GM23338 (cell line): ENCODE measurements at regions not wholly inside any gene's neighbourhood (a gene's known extent, or its start where the extent isn't known, plus 50 kb on each side); places are given as distances from the start of the nearest gene placed in this dataset.

Experiments
- ATAC-seq: fragments of 200-7000 bp; cut with Tn5 transposase; 3 replicates; pipeline ENCODE4 v1.9.1; 2020
- DNase-seq: peaks from one replicate; pipeline ENCODE4 v3.0.0-alpha.2; 2015; ENCODE audit warnings: low spot score
- H2AFZ ChIP-seq: fragments of 200-600 bp; sonication (generic); 2 replicates; pipeline ENCODE4 v1.8.0; 2016; ENCODE audit warnings: antibody characterized with exemption, mild to moderate bottlenecking, moderate library complexity
- H3F3A ChIP-seq: fragments of 200-600 bp; sonication (generic); replicated peaks from 2 replicates; pipeline ENCODE4 v1.8.0; 2017; ENCODE audit warnings: antibody characterized with exemption, mixed run types, low read depth
- H3K27ac ChIP-seq: fragments of 200-600 bp; sonication (generic); 2 replicates; pipeline ENCODE4 v1.6.1; 2016; ENCODE audit warnings: low read depth
- H3K27me3 ChIP-seq: fragments of 200-600 bp; sonication (generic); 2 replicates; pipeline ENCODE4 v1.8.0; 2016; ENCODE audit warnings: mild to moderate bottlenecking, mixed run types, moderate library complexity; ENCODE audit not compliant: insufficient read depth
- H3K36me3 ChIP-seq: fragments of 200-600 bp; sonication (generic); 2 replicates; pipeline ENCODE4 v1.8.0; 2016; ENCODE audit warnings: mild to moderate bottlenecking; ENCODE audit not compliant: insufficient read depth
- H3K4me1 ChIP-seq: fragments of 200-600 bp; sonication (generic); 2 replicates; pipeline ENCODE4 v1.8.0; 2016; ENCODE audit warnings: mild to moderate bottlenecking, moderate library complexity; ENCODE audit not compliant: insufficient read depth
- H3K4me2 ChIP-seq: fragments of 200-600 bp; sonication (generic); 2 replicates; pipeline ENCODE4 v1.7.1; 2017; ENCODE audit warnings: mixed run types
- H3K4me3 ChIP-seq: fragments of 200-600 bp; sonication (generic); 2 replicates; pipeline ENCODE4 v1.6.1; 2016; ENCODE audit warnings: mixed run types
- H3K79me2 ChIP-seq: fragments of 200-600 bp; sonication (generic); replicated peaks from 2 replicates; pipeline ENCODE4 v1.8.0; 2017; ENCODE audit warnings: mild to moderate bottlenecking; ENCODE audit not compliant: insufficient read depth
- H3K9me2 ChIP-seq: fragments of 200-600 bp; sonication (generic); 2 replicates; pipeline ENCODE4 v1.8.0; 2017; ENCODE audit not compliant: insufficient read depth
- H4K20me1 ChIP-seq: fragments of 200-600 bp; sonication (generic); replicated peaks from 2 replicates; pipeline ENCODE4 v1.8.0; 2017; ENCODE audit warnings: mild to moderate bottlenecking; ENCODE audit not compliant: insufficient read depth
- H3K27ac Mint-ChIP-seq: 2 replicates; pipeline ENCODE4 v1.8.0; 2020; ENCODE audit warnings: inconsistent platforms, mild to moderate bottlenecking, moderate library complexity, mixed read lengths
- H3K27me3 Mint-ChIP-seq: 3 replicates; pipeline ENCODE4 v1.8.0; 2022; ENCODE audit warnings: low read depth, mild to moderate bottlenecking, moderate library complexity, mixed read lengths, inconsistent platforms; ENCODE audit not compliant: insufficient read depth, poor library complexity
- H3K36me3 Mint-ChIP-seq: 3 replicates; pipeline ENCODE4 v1.8.0; 2021; ENCODE audit warnings: low read depth, mild to moderate bottlenecking, inconsistent platforms, moderate library complexity, mixed read lengths
- H3K4me1 Mint-ChIP-seq: 3 replicates; pipeline ENCODE4 v1.8.0; 2020; ENCODE audit warnings: mild to moderate bottlenecking, inconsistent platforms, mixed read lengths
- H3K4me3 Mint-ChIP-seq: 3 replicates; pipeline ENCODE4 v1.8.0; 2021; ENCODE audit warnings: moderate library complexity, mild to moderate bottlenecking, inconsistent platforms, mixed read lengths
- H3K9me3 Mint-ChIP-seq: 3 replicates; pipeline ENCODE4 v1.8.0; 2020; ENCODE audit warnings: moderate library complexity, mild to moderate bottlenecking, inconsistent platforms, mixed read lengths
- CREB1 ChIP-seq: fragments of 250-450 bp; sonication (Bioruptor Pico); IDR thresholded peaks from 2 replicates; pipeline ENCODE4 v1.5.0; 2020; ENCODE audit warnings: low read depth, mild to moderate bottlenecking, moderate library complexity
- EZH2 ChIP-seq: fragments of 200-600 bp; sonication (generic); IDR thresholded peaks from one replicate; pipeline ENCODE4 v1.8.0; 2017; ENCODE audit warnings: antibody characterized with exemption, mild to moderate bottlenecking, low read depth; ENCODE audit not compliant: unreplicated experiment
- EZH2phosphoT487 ChIP-seq: fragments of 200-600 bp; sonication (generic); IDR thresholded peaks from one replicate; pipeline ENCODE4 v1.8.1; 2018; ENCODE audit warnings: antibody characterized with exemption; ENCODE audit not compliant: unreplicated experiment
- JUNB ChIP-seq: IDR thresholded peaks from one replicate; pipeline ENCODE4 v1.6.1; 2016; ENCODE audit warnings: antibody characterized with exemption; ENCODE audit not compliant: unreplicated experiment
- NANOG ChIP-seq: IDR thresholded peaks from 2 replicates; pipeline ENCODE4 v1.6.1; 2016; ENCODE audit warnings: antibody characterized with exemption, borderline replicate concordance
- POLR2AphosphoS5 ChIP-seq: IDR thresholded peaks from 2 replicates; pipeline ENCODE4 v1.6.1; 2016; ENCODE audit warnings: antibody characterized with exemption, low read depth
- STAT1 ChIP-seq: IDR thresholded peaks from one replicate; pipeline ENCODE4 v1.6.1; 2016; ENCODE audit warnings: antibody characterized with exemption; ENCODE audit not compliant: unreplicated experiment
- ZNF114 ChIP-seq: fragments of 250-450 bp; sonication (Bioruptor Pico); IDR thresholded peaks from 2 replicates; pipeline ENCODE4 v1.5.0; 2020; ENCODE audit warnings: mild to moderate bottlenecking, moderate library complexity
- ZNF331 ChIP-seq: fragments of 250-450 bp; sonication (Bioruptor Pico); IDR thresholded peaks from 2 replicates; pipeline ENCODE4 v1.5.0; 2020; ENCODE audit warnings: low read depth, mild to moderate bottlenecking, moderate library complexity
- TF ChIP-seq, protein P1 (sequence below): fragments of 250-450 bp; sonication (Bioruptor Pico); IDR thresholded peaks from 2 replicates; pipeline ENCODE4 v1.5.0; 2020; ENCODE audit warnings: mild to moderate bottlenecking, moderate library complexity
- TF ChIP-seq, protein P2 (sequence below): IDR thresholded peaks from 2 replicates; pipeline ENCODE4 v1.6.1; 2016; ENCODE audit warnings: antibody characterized with exemption
- TF ChIP-seq, protein P3 (sequence below): IDR thresholded peaks from one replicate; pipeline ENCODE4 v1.6.1; 2018; ENCODE audit warnings: antibody characterized with exemption; ENCODE audit not compliant: unreplicated experiment

DNA sequence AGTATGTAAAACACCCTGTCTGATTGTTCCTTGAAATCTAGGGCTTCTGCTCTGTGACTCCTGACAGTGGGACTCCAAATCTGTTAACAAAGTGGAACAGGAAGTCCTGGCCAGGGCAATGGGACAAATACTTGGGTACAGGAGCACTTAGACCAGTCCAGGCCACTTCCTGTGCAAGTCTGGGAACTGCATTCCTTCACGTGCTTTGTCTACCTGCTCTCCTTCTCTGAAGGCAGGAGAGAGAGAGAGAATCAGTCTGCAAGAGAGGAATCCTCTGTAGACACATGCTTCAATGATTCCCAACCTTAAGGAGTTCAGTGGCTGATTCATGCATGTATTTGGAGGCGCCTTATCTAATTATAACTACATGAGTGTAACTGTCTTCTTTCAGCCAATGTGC lies 530.2 kb downstream of the GATA3 start:
- no peaks in the 10 kb centered on the region for H3K36me3 Mint-ChIP-seq
- no peak for TF ChIP-seq NANOG
- H3K27me3 ChIP-seq, result no peaks in the 10 kb centered on the region
- DNase-seq (no peak), ATAC-seq (no peak)
- H3K4me3 ChIP-seq, result no peak overlapping the region
- H3K27ac ChIP-seq, result no peak overlapping the region
- H3K9me3 Mint-ChIP-seq, result no peaks in the 10 kb centered on the region
- no peak overlapping the region for H3K4me3 Mint-ChIP-seq
- H3K79me2 ChIP-seq, result no peaks in the 10 kb centered on the region
- no peak overlapping the region for H3K27ac Mint-ChIP-seq
- no peaks in the 10 kb centered on the region for H4K20me1 ChIP-seq
- H3K4me1 Mint-ChIP-seq, result peaks cover 7% of the 10 kb centered on the region; the same call in 1 of the 3 replicates
- no peaks in the 10 kb centered on the region for H3F3A ChIP-seq
- no peaks in the 10 kb centered on the region for H3K4me1 ChIP-seq
- H3K4me2 ChIP-seq, result no peak overlapping the region
- H3K9me2 ChIP-seq, result no peaks in the 10 kb centered on the region
- H2AFZ ChIP-seq, result no peak overlapping the region
- H3K27me3 Mint-ChIP-seq, result no peaks in the 10 kb centered on the region
- no peaks in the 10 kb centered on the region for H3K36me3 ChIP-seq

DNA sequence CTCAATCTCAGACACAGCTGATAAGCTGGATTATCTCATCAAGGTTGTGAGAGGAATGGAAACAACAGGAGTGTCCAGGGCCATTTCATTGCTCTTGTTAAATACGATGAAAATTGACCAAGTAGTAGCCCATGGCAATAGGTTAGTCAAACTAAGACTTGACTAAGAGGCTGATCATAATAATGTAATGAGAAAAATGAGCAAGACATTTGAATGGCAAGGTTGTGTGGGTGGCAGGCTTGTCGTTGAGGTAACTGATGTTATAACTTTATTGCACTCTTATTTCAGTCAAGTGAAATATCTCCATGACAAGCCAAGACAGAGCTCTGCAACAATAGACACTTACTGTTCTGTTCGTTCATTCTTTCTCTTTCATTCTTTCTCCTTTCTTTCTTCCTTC lies 532.0 kb downstream of the GATA3 start:
- peaks cover 7% of the 10 kb centered on the region; the same call in 1 of the 3 replicates for H3K4me1 Mint-ChIP-seq
- no peak overlapping the region for H3K4me2 ChIP-seq
- TF ChIP-seq, protein P1, sequence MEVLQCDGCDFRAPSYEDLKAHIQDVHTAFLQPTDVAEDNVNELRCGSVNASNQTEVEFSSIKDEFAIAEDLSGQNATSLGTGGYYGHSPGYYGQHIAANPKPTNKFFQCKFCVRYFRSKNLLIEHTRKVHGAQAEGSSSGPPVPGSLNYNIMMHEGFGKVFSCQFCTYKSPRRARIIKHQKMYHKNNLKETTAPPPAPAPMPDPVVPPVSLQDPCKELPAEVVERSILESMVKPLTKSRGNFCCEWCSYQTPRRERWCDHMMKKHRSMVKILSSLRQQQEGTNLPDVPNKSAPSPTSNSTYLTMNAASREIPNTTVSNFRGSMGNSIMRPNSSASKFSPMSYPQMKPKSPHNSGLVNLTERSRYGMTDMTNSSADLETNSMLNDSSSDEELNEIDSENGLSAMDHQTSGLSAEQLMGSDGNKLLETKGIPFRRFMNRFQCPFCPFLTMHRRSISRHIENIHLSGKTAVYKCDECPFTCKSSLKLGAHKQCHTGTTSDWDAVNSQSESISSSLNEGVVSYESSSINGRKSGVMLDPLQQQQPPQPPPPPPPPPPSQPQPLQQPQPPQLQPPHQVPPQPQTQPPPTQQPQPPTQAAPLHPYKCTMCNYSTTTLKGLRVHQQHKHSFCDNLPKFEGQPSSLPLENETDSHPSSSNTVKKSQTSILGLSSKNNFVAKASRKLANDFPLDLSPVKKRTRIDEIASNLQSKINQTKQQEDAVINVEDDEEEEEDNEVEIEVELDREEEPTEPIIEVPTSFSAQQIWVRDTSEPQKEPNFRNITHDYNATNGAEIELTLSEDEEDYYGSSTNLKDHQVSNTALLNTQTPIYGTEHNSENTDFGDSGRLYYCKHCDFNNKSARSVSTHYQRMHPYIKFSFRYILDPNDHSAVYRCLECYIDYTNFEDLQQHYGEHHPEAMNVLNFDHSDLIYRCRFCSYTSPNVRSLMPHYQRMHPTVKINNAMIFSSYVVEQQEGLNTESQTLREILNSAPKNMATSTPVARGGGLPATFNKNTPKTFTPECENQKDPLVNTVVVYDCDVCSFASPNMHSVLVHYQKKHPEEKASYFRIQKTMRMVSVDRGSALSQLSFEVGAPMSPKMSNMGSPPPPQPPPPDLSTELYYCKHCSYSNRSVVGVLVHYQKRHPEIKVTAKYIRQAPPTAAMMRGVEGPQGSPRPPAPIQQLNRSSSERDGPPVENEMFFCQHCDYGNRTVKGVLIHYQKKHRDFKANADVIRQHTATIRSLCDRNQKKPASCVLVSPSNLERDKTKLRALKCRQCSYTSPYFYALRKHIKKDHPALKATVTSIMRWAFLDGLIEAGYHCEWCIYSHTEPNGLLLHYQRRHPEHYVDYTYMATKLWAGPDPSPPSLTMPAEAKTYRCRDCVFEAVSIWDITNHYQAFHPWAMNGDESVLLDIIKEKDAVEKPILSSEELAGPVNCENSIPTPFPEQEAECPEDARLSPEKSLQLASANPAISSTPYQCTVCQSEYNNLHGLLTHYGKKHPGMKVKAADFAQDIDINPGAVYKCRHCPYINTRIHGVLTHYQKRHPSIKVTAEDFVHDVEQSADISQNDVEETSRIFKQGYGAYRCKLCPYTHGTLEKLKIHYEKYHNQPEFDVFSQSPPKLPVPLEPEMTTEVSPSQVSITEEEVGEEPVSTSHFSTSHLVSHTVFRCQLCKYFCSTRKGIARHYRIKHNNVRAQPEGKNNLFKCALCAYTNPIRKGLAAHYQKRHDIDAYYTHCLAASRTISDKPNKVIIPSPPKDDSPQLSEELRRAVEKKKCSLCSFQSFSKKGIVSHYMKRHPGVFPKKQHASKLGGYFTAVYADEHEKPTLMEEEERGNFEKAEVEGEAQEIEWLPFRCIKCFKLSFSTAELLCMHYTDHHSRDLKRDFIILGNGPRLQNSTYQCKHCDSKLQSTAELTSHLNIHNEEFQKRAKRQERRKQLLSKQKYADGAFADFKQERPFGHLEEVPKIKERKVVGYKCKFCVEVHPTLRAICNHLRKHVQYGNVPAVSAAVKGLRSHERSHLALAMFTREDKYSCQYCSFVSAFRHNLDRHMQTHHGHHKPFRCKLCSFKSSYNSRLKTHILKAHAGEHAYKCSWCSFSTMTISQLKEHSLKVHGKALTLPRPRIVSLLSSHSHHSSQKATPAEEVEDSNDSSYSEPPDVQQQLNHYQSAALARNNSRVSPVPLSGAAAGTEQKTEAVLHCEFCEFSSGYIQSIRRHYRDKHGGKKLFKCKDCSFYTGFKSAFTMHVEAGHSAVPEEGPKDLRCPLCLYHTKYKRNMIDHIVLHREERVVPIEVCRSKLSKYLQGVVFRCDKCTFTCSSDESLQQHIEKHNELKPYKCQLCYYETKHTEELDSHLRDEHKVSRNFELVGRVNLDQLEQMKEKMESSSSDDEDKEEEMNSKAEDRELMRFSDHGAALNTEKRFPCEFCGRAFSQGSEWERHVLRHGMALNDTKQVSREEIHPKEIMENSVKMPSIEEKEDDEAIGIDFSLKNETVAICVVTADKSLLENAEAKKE (CRISPR knock-in tag), result no peak
- TF ChIP-seq POLR2AphosphoS5 (no peak), CREB1 (CRISPR knock-in tag) (no peak), ZNF114 (CRISPR knock-in tag) (no peak), STAT1 (no peak), ZNF331 (no peak), NANOG (no peak), JUNB (no peak), EZH2 (no peak), EZH2phosphoT487 (no peak)
- TF ChIP-seq, protein P2, sequence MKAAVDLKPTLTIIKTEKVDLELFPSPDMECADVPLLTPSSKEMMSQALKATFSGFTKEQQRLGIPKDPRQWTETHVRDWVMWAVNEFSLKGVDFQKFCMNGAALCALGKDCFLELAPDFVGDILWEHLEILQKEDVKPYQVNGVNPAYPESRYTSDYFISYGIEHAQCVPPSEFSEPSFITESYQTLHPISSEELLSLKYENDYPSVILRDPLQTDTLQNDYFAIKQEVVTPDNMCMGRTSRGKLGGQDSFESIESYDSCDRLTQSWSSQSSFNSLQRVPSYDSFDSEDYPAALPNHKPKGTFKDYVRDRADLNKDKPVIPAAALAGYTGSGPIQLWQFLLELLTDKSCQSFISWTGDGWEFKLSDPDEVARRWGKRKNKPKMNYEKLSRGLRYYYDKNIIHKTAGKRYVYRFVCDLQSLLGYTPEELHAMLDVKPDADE, result no peak
- TF ChIP-seq, protein P3, sequence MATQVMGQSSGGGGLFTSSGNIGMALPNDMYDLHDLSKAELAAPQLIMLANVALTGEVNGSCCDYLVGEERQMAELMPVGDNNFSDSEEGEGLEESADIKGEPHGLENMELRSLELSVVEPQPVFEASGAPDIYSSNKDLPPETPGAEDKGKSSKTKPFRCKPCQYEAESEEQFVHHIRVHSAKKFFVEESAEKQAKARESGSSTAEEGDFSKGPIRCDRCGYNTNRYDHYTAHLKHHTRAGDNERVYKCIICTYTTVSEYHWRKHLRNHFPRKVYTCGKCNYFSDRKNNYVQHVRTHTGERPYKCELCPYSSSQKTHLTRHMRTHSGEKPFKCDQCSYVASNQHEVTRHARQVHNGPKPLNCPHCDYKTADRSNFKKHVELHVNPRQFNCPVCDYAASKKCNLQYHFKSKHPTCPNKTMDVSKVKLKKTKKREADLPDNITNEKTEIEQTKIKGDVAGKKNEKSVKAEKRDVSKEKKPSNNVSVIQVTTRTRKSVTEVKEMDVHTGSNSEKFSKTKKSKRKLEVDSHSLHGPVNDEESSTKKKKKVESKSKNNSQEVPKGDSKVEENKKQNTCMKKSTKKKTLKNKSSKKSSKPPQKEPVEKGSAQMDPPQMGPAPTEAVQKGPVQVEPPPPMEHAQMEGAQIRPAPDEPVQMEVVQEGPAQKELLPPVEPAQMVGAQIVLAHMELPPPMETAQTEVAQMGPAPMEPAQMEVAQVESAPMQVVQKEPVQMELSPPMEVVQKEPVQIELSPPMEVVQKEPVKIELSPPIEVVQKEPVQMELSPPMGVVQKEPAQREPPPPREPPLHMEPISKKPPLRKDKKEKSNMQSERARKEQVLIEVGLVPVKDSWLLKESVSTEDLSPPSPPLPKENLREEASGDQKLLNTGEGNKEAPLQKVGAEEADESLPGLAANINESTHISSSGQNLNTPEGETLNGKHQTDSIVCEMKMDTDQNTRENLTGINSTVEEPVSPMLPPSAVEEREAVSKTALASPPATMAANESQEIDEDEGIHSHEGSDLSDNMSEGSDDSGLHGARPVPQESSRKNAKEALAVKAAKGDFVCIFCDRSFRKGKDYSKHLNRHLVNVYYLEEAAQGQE, result no peak

More for the DNA sequence above, 532.0 kb downstream of the GATA3 start:
- H4K20me1 ChIP-seq, result no peaks in the 10 kb centered on the region
- H3K4me1 ChIP-seq, result no peaks in the 10 kb centered on the region
- H3K79me2 ChIP-seq, result no peaks in the 10 kb centered on the region
- Mint-ChIP-seq H3K27ac (no peak overlapping the region), H3K9me3 (no peaks in the 10 kb centered on the region), H3K36me3 (no peaks in the 10 kb centered on the region), H3K4me3 (no peak overlapping the region), H3K27me3 (no peaks in the 10 kb centered on the region)
- H3F3A ChIP-seq, result no peaks in the 10 kb centered on the region
- H3K4me3 ChIP-seq, result no peak overlapping the region
- no peaks in the 10 kb centered on the region for H3K36me3 ChIP-seq
- DNase-seq (no peak), ATAC-seq (no peak)
- H3K27me3 ChIP-seq, result no peaks in the 10 kb centered on the region
- H3K9me2 ChIP-seq, result no peaks in the 10 kb centered on the region
- no peak overlapping the region for H2AFZ ChIP-seq
- H3K27ac ChIP-seq, result no peak overlapping the region
